Upper lobe of left lung (tissue), 6 donors: ENCODE measurements at regions not wholly inside any gene's neighbourhood (a gene's known extent, or its start where the extent isn't known, plus 50 kb on each side); places are given as distances from the start of the nearest gene placed in this dataset.

Experiments
- ATAC-seq, 2 donors: fragments of 200-7000 bp; cut with Tn5 transposase; one replicate each; pipeline ENCODE4 v1.9.1; 2022; ENCODE audit warnings: mild to moderate bottlenecking in 2 of 2, moderate library complexity in 2 of 2; ENCODE audit not compliant: low FRiP score in 2 of 2
- DNase-seq, 2 donors: peaks; one replicate each; pipeline ENCODE4 v3.0.0-alpha.2; 2019 to 2020
- H3K27ac ChIP-seq, 4 donors: fragments of 200-600 bp; sonication (generic); one replicate each; pipeline ENCODE4 v1.5.1; 2016 to 2019
- H3K27me3 ChIP-seq, 4 donors: fragments of 200-600 bp; sonication (generic); one replicate each; pipeline ENCODE4 v1.5.1; 2017 to 2019
- H3K36me3 ChIP-seq, 4 donors: fragments of 200-600 bp; sonication (generic); one replicate each; pipeline ENCODE4 v1.5.1; 2016 to 2019
- H3K4me1 ChIP-seq, 4 donors: fragments of 200-600 bp; sonication (generic); one replicate each; pipeline ENCODE4 v1.5.1; 2018 to 2019
- H3K4me3 ChIP-seq, 4 donors: fragments of 200-600 bp; sonication (generic); one replicate each; pipeline ENCODE4 v1.5.1; 2017 to 2019; ENCODE audit warnings: mild to moderate bottlenecking in 2 of 4, moderate library complexity in 1 of 4
- H3K9me3 ChIP-seq, 4 donors: fragments of 200-600 bp; sonication (generic); one replicate each; pipeline ENCODE4 v1.5.1; 2018 to 2019
- CTCF ChIP-seq, 6 experiments: fragments of 450-650 bp in 4 of 6; fragments of 200-600 bp in 2 of 6; sonication (generic) in 2 of 6; IDR thresholded peaks; one replicate each; pipeline ENCODE4 v1.5.1; 2016 to 2019; ENCODE audit warnings: antibody characterized with exemption in 6 of 6
- EP300 ChIP-seq, 4 donors: sonication (generic); formaldehyde crosslinking; IDR thresholded peaks; one replicate each; pipeline ENCODE4 v1.5.1; 2017; ENCODE audit warnings: antibody characterized with exemption in 4 of 4, control low read depth in 2 of 4
- POLR2A ChIP-seq, 4 donors: fragments of 450-650 bp; IDR thresholded peaks; one replicate each; pipeline ENCODE4 v1.5.1; 2016 to 2017; ENCODE audit warnings: antibody characterized with exemption in 4 of 4, mild to moderate bottlenecking in 2 of 4
- POLR2AphosphoS5 ChIP-seq, 2 donors: sonication (generic); formaldehyde crosslinking; IDR thresholded peaks; one replicate each; pipeline ENCODE4 v1.5.1; 2017; ENCODE audit warnings: antibody characterized with exemption in 2 of 2
- WGBS, 2 donors: methylation state at CpG; one replicate each; pipeline ENCODE4 v1.1.5; 2017 to 2018; 5-methylcytosine and 5-hydroxymethylcytosine counted together
- donor health status: DM: no; HTN: no; CAD: no; lungs with moderate emphysema.
- donor health status: DM: no; HTN: yes; CAD: no; lungs with severe emphysema.

- Histone ChIP-seq H3K27me3 (no peaks in the 10 kb centered on the region), H3K27ac (no peak overlapping the region)
- no peak for ATAC-seq
Measured at GRCh38 chr22:22037229-22037628, 54.6 kb upstream of the TOP3B start.

GRCh38 chr22:22036588-22036987, 54.0 kb upstream of the TOP3B start:
- Histone ChIP-seq H3K36me3 (no peaks in the 10 kb centered on the region), H3K27me3 (no peaks in the 10 kb centered on the region), H3K4me1 (no peaks in the 10 kb centered on the region), H3K27ac (no peak overlapping the region), H3K4me3 (no peak overlapping the region), H3K9me3 (no peaks in the 10 kb centered on the region)
- 92 to 95% methylated on average over 3 of the region's 3 CpGs for WGBS, 2 donors
- ATAC-seq (no peak), DNase-seq (no peak)
- TF ChIP-seq EP300 (IDR thresholded peaks at IDR 0.05) (no peak), CTCF (IDR thresholded peaks at IDR 0.05) (no peak), POLR2A (IDR thresholded peaks at IDR 0.05) (no peak), POLR2AphosphoS5 (IDR thresholded peaks at IDR 0.05) (no peak)

More at GRCh38 chr22:22037229-22037628, 54.6 kb upstream of the TOP3B start:
- Histone ChIP-seq H3K4me1 (no peaks in the 10 kb centered on the region), H3K9me3 (no peaks in the 10 kb centered on the region), H3K4me3 (no peak overlapping the region), H3K36me3 (no peaks in the 10 kb centered on the region)
- no peak for TF ChIP-seq EP300 (IDR thresholded peaks at IDR 0.05)
- TF ChIP-seq POLR2AphosphoS5 (IDR thresholded peaks at IDR 0.05), result no peak
- no peak for TF ChIP-seq POLR2A (IDR thresholded peaks at IDR 0.05)
- no peak for TF ChIP-seq CTCF (IDR thresholded peaks at IDR 0.05)
- DNase-seq, result no peak

- no peak for ATAC-seq
- no peaks in the 10 kb centered on the region for H3K36me3 ChIP-seq
- no peak for DNase-seq
- WGBS, 2 donors, result 82 to 85% methylated on average over 4 of the region's 4 CpGs
- no peaks in the 10 kb centered on the region for H3K4me1 ChIP-seq
- H3K9me3 ChIP-seq, result no peaks in the 10 kb centered on the region
- TF ChIP-seq CTCF (IDR thresholded peaks at IDR 0.05) (no peak), POLR2AphosphoS5 (IDR thresholded peaks at IDR 0.05) (no peak), EP300 (IDR thresholded peaks at IDR 0.05) (no peak), POLR2A (IDR thresholded peaks at IDR 0.05) (no peak)
- no peaks in the 10 kb centered on the region for H3K27me3 ChIP-seq
- H3K27ac ChIP-seq, result no peak overlapping the region
- H3K4me3 ChIP-seq, result no peak overlapping the region
Measured at GRCh38 chr22:22035771-22036314, 53.3 kb upstream of the TOP3B start.

- no peaks in the 10 kb centered on the region for H3K9me3 ChIP-seq
- ATAC-seq, result no peak
Measured at GRCh38 chr22:22035203-22035602, 52.6 kb upstream of the TOP3B start.

More at GRCh38 chr22:22035203-22035602, 52.6 kb upstream of the TOP3B start:
- Histone ChIP-seq H3K36me3 (no peaks in the 10 kb centered on the region), H3K4me1 (no peaks in the 10 kb centered on the region), H3K27ac (no peak overlapping the region), H3K27me3 (no peaks in the 10 kb centered on the region), H3K4me3 (no peak overlapping the region)
- no peak for DNase-seq
- no peak for TF ChIP-seq CTCF (IDR thresholded peaks at IDR 0.05)
